Stimulated activated CD4-positive, alpha-beta T cell treated with anti-CD3 and anti-CD28 coated beads, Interleukin-1b, Interleukin-23, amount 100 ng/mL, for 1 hour (primary cell): ENCODE measurements at regions not wholly inside any gene's neighbourhood (a gene's known extent, or its start where the extent isn't known, plus 50 kb on each side); places are given as distances from the start of the nearest gene placed in this dataset.

Experiments
- DNase-seq, 2 donors: peaks; one replicate each; pipeline ENCODE4 v3.0.0-alpha.2; 2020; ENCODE audit warnings: low read depth in 2 of 2

DNA sequence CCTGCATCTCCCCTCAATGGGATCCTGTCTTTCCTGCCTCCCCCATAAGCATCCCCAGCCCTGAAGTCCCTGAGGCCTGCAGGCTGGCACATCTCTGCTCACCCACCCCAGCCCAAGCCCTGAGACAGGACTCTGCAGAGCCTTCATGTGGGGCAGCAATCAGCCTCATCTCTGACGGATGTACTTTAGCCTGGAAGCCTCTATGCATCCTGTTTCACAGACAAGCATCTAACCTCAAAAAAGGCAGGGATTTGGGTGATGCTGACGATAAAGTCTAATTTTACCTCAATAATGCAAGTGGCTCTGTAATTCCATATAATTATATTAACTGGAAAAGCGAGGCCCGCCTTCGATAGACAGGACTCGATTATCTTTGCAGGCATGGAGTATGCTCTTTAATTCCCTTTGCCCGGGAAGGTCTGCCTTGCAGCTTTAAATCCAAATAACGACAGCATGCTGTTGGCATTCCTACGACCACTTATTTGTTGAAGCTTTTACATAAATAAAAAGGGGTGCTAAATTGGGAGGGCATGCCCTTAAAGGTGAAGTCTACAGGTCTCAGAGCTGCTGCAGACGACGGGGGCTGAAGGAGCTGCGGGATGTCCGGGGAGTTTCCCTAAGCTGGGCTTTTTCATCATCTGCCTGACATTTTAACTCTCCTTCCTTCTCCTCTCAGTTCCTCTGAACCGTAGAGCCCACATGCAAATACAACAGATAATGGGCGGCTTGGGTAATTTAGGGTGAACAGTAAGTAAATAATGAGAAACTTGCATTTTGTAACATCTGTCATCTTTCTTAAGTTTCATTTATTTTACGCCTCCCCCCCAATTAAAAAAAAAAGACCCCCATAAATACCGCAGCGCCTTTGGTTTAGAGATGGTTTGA, 211.5 kb downstream of the URI1 start:
- DNase-seq, result no peak

DNA sequence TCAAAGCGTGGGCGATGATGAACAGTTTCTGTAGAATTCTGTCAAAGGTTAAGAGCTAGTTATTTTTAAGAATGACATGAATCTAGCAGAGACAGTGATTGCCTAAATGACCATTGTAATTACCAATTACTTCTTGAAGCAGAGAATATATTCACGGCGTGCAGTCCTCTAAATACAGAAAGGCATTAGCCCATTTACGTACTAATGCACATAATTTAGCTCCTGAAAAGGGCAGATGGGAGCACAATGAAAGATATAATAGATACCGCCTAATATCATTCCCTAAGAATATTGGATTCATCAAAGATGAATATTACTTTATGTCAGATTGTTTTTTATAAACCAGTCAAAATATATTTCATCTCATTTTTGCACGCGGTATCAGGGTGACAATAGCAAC, 212.4 kb downstream of the URI1 start:
- no peak for DNase-seq

DNA sequence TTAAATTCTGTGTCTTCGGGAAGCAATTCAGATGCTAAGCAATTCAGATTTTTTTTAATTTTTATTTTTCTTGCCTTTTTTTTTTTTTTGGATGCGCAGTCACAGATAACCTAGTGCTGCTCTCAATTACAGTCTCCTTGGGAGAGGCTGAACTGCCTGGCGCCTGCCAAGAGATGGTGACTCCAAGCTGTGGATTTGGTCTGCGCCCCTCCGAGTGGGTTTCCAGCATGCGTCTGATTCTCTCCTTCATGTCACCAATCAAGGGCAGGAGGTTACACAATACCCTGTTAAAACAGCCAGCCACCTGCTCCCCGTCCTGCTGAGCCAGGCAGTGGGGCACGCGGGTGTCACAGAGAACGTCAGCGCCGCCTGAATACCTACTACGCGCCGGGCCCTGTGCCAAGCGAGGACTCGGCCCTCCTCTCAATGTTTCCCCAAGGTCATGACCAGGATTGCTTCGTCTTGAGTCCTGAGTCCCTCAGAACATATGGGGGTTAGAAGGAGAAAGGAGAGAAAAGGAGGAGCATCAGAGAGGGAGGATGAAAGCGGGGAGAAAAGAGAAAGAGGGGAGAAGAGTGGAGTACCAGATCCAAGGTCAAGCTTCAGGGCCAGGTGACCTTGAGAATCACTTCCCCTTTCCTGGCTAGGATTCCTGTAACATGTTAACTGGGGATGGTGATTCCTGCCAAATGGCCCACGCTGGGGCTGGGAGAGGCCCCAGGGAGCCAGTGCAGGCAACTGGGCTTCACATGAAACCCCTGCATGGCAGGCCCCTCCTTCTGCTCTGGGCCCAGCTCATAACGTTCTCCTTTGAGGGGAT, 213.6 kb downstream of the URI1 start:
- DNase-seq, result no peak

DNA sequence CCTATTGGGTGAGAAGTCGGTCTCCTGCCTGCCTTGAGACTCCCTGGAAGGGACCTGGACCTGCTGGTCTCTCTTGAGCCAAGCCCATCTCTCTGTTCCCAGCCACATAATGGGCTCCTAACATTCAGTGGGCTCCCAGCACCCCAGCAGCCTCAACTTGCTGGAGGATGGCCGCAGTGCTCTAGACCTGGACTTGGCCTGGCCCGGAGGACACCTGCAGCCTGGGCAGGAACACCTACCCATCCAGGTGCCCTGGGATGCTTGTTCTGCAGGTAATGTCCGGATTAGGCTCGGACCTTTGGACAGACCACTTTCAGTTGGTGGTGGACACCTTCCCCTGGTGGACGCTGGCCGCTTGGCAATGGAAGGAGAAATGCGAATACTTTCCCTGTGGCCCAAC, 214.6 kb downstream of the URI1 start:
- DNase-seq, result no peak

DNA sequence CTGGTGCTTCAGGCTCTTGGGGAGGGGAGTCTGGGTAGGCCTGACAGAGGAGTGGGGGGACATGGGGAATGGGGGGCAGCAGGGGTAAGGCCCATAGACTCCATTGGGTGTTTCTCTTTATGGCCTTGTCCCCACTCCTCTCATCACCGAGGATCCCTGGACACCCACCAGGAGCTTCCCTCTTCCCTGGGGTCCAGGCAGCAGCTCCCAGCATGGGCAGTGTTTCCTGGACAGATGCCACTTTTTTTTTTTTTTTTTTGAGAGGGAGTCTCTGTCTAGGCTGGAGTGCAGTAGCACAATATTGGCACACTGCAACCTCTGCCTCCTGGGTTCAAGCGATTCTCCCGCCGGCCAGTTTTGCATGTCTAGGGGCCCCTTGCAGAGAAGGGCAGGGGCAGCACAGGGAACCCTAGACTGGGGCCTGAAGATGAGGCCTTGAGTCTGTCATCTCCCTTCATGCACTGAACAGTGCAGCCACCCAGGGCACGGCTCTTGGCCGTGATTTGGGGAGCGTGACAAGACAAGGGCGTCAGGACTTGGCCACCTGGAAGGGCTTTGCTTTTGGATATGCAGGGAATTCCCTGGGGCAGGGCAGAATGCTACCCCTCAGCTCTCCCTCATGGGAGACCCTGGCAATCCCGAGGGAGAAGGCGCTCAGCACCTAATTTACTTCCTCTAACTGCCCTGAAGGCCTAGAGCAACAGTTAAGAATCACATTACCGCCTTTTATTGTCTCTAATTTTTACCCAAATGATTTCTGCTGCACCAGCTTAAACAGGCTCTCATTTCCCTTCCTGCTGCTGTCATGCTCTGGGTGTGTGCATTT, 213.9 kb upstream of the ZNF536 start:
- no peak for DNase-seq

DNA sequence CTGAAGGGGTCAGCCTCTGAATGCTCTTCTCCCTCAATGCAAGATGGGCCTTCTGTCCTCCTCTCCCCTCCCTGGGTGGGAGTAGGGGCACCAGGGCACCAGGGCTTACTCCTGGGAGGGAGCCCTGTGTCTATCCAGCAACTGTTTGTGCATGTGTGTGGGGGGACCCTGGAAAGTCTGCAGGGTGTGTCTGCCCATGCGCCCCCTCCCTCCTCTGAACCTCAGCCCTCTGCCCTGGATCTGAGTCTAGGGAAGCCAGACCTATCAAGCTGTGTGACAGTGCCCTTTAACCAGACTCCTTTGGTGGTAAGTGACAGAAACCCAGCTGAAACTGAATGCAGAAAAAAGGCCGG, 213.3 kb upstream of the ZNF536 start:
- DNase-seq, result no peak

DNA sequence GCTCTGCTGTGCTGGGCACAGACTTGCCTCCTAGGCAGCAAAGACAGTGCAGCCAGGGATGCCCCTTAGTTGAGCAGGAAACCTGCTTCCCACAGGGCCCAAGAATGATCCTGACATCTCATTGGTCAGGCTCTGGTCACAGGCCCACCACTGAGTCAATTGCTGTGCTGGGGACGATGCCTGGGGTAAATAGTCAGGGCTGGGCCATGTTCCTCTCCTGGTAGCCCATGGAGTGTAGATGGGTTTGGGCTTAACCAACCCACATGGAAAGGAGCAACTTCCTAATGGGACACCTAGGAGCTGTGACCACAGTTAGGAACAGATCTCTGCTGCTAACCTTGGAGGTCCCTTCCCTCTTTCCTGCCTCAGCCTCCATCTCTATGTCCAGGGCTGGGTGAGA, 212.5 kb upstream of the ZNF536 start:
- no peak for DNase-seq

DNA sequence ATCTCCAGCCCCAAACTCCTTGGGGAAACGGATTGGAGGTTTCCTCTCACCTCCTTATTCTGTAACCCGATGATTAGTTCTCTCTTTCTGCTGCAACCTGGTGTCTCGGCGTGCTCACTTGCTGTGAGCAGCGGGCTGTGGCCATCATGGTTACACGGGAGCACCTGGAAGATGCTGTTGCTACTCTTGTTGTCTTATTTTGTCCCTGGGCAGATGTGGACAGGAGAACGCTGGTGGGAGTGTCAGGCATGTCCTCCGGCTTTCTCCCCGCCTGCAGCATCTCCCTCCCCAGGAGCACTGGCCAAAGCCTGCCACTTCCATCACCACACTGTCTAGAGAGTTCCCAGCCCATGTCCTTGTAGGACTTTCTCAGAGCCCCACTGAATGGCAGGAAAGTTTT, 211.8 kb upstream of the ZNF536 start:
- no peak for DNase-seq

DNA sequence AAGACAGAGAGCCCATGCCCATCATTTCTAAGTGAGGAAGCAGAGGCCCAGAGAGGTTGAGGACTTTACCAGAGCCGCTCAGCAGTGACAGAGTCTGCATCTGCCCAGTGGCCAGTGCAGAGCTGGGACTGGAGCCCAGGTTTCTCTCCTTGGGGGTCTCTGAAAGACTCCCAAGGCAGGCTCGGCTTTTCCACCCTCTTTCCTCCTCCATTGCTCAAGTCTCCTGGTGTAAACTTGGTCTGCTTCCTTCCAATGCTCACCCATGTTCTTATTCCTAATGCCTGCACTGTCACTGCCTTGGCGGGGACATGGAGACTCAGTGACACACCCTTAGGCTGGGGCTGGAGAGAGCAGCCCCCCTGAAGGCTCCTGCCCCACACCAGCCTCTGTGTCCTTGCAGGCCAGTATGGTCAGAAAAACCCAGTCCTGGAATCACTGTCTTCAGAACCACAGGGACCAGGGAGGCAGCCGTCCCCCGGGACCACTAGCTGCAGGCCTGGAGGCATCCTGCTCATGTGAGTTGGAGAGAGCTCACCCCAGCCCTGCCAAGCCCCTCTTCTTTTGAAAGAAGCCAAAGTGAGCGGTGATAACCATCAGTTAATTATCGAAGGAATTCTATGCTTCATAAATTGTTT, 211.0 kb upstream of the ZNF536 start:
- no peak for DNase-seq

DNA sequence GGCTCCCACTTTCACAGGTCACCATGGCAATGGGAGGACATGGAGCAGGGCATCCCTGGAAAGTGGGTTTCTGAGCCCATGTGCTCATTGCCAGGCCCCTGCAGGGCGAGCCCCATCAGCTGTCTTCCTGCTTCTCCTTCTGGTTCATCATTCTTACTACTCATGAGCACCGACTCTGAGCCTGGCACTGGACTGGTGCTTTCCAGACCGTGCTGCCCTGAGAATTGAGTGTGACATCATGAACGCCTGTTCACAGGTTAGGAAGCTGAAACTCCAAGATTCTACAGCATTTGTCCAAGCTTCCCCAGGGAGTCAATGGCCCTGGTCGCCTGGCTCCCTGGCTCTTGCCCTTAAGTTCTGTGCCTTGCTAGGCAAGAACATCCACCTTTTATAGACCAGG, 210.4 kb upstream of the ZNF536 start:
- no peak for DNase-seq

DNA sequence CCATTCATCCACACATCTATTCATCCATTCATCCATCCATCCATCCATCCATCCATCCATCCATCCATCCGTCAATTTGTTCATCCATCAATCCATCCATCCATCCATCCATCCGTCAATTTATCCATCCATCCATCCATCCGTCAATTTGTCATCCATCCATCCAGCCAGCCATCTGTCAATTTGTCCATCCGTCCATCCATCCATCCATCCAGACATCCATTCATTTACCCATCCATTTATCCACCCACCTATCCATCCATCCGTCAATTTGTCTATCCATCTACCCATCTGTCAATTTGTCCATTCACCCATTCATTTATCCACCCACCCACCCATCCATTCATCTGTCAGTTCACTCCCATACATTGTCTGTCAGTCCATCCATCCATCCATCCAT, 209.5 kb upstream of the ZNF536 start:
- no peak for DNase-seq

DNA sequence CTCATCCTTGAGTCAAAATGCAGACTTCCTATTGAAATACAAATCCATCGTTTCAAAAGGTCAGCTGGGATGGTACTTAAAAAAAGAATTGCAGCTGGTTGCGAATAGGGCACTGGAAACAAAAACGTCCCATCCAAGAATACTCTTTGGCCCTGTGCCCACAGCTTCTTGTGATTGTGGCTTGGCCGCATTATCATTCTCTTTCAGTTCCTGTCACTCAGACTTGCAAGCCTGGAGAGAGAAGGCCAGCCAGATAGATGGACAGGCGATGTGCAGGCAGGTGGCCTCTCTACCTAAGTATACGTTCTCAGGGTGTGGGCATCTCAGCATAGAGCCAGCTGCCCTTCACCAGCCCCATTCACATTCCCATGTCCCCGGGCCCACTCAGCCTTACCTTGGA, 208.5 kb upstream of the ZNF536 start:
- no peak for DNase-seq

DNA sequence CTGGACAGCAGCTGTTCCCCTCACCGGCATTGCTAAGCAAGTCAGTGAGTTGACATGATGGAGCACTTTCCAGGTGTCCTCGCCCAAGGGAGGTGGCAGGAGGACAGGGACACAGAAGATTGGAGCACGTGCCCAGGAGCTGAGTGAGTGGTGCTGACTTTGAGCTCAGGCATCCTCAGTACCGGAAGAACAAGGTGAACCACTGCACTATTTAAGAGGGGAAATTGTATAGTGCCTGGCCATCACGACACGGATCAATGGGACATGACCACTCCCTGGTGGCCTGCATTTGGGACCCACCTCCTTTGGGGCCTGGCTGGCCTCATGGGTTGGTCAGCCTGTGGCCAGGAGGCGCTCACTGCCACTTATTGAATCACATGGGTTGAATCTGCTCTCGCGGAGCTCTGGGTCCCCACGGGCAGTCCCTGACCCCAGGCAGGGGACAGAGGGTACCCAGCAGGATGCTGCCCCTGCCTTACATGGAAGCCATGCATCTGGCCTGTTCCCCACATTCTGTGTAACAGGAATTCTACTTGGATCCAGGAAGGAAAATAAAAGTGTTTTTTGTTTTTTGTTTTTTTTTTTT, 206.9 kb upstream of the ZNF536 start:
- no peak for DNase-seq

DNA sequence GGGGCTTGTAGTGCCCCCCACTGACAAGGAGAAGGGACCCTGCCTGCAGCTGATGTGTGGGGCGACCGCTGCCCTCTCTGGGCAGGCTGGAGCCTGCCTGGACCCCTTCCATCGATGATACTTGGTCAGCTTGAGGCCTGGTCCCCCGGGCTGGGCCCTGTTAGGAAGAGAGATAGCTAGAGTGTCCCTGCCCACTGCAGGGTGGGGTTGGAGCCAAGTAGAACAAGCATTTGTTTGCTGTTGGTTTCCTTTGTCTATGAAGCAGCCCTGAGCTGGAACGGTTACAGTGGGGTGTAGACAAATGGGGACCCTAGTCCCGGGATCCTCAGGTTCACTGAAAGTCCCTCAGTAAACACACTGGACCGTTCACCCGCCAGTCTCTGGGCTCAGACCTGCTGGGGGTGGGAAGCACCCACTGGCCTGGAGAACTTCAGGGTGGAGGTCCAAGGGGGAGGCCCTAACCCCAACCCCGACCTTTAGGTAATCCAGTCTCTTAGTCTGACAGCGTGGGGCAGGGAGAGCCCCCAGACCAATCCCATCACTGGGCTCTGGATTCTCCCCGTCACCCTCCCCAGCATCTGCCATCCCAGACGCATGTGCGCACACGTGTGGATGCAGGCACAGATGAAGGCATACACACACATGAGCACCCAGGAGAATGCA, 204.8 kb upstream of the ZNF536 start:
- DNase-seq, result no peak

DNA sequence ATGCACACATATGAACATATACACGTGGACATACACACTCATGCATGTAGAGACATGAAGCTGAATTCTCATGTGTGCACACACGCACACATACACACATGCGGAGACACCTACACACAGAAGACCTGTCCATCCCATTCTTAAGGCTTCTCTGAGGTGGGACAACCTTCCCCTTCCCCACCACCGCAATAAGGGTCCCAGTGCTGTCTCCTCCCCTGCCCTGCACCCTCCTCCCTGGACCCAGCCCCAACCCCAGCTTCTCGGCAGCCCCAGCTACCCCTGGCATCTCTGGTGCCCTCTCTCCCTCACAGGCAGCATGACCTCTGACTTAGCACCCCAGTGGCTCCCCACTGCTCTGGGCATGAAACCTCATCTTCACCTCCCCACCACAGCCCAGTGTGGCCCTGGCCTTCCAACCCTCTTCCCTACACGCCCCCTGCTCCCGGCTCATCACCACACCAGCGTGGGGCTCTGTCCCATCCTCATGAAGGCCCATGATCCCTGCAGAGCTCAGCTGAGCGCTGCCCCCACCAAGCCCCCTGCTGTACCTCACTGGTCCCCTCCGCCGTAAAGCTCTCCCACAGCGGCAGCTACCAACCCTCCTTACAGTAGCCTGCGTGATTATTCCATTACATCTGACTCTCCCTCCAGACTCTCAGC, 204.1 kb upstream of the ZNF536 start:
- DNase-seq, result no peak

DNA sequence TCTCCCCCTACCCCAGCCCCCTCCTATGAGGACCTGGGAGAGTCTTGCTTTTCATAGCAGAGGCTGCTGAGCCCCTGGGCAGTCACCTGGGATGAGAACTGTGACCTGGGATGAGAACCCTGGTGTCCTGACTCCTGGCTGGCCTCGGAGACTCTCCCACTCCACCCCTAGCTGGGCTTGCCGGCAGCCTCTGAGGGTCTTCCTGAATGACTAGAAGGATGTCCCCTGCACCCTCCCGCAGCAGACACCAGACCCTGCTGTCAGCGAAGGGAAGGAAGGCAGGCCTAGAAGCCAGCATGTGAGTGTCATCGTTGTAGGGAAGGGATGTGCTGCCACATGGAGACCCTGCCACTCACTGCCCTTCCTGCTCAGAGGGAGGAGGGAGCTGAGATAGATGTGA, 203.4 kb upstream of the ZNF536 start:
- no peak for DNase-seq

DNA sequence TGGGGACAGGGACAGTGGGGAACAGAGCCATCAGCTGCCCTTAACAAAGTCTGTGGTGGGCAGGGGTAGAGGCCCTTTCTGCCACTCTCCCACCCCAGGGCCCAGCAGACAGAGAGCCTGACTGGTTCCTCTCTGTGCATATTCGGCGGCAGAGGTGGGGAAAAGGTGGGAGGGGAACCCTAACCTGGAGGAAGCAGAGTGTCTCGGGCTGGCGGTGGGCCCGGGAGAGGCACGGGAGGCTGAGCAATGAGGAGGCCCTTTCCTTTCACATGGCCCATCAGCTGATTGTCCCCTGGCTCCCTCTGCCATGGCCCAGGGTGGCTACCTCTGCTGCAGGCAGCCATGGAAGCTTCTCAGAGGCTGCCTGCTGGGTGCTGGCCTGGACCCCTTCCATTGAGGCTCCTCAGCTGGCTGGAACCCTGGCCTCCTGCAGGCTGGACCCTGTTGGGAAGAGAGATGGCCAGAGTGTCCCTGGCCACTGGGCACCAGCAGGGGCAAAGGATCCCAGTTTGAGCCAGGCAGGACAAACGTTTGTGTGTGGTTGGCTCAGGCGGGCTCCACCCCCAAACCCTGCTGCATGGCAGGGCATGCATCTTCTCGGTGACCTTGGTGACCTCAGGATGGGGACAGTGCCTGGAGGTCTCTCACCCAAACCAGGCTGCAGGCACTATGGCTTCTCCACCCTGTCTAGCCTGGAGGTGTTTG, 202.8 kb upstream of the ZNF536 start:
- no peak for DNase-seq

DNA sequence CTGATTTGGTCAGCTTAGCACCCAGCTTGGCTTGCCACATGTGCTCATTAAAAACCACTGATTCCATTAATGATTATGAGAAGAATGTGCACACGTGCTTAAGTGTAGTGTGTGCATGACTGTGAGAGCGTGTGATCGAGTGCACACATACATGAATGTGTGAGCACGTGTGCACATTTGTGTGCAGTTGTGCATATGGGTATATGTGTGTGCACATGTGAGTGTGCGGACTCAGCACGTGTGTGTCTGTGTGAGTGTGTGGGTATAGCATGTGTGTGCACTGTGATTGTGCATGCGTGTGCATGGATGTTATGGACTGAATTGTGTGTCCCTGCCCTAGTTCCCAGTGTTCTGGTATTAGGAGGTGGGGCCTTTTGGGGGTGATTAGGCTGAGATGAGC, 202.1 kb upstream of the ZNF536 start:
- no peak for DNase-seq

DNA sequence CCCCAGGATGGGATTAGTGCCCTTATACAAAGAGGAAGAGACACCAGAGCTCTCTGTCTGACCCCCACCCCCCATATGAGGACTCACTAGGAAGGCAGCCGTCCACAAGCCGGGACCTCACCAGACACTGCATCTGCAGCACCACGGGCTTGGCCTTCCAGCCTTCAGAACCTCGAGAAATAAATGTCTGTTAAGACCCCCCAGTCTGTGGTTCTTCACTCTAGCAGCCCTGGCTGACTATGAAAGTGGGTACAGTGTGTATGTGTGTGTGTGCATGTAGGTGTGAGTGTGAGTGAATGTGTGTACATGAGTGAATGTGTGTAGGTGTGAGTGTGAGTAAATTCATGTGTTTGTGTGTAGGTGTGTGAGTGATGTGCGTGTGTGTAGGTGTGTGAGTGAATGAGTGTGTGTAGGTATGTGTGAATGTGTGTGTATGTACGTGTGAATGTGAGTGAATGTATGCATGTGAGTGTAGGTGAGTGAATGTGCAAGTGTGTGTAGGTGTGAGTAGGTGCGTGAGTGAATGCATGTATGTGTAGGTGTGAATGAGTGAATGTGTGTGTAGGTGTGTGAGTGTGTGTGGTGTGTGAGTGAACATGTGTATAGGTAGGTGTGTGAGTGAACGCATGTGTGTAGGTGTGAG, 201.6 kb upstream of the ZNF536 start:
- no peak for DNase-seq
